Hepatocyte (in vitro differentiated cells): ENCODE measurements at regions not wholly inside any gene's neighbourhood (a gene's known extent, or its start where the extent isn't known, plus 50 kb on each side); places are given as distances from the start of the nearest gene placed in this dataset.

Experiments used
- DNase-seq: peaks from one replicate; pipeline ENCODE4 v3.0.0-alpha.2; 2016; ENCODE audit warnings: low spot score
- H2AFZ ChIP-seq: fragments of 200-600 bp; sonication (generic); 2 replicates; pipeline ENCODE4 v1.6.0; 2016; ENCODE audit warnings: antibody characterized with exemption, mild to moderate bottlenecking
- H3K27ac ChIP-seq: fragments of 200-600 bp; sonication (generic); 2 replicates; pipeline ENCODE4 v1.5.1; 2016; ENCODE audit warnings: mild to moderate bottlenecking
- H3K27me3 ChIP-seq: fragments of 200-600 bp; sonication (generic); 2 replicates; pipeline ENCODE4 v1.6.1; 2016
- H3K36me3 ChIP-seq: fragments of 200-600 bp; sonication (generic); replicated peaks from 2 replicates; pipeline ENCODE4 v1.5.1; 2016; ENCODE audit warnings: low read depth; ENCODE audit not compliant: insufficient read depth
- H3K4me1 ChIP-seq: fragments of 200-600 bp; sonication (generic); 2 replicates; pipeline ENCODE4 v1.5.1; 2016; ENCODE audit warnings: mild to moderate bottlenecking, moderate library complexity; ENCODE audit not compliant: insufficient read depth
- H3K4me2 ChIP-seq: fragments of 200-600 bp; sonication (generic); 2 replicates; pipeline ENCODE4 v1.6.0; 2016
- H3K4me3 ChIP-seq: fragments of 200-600 bp; sonication (generic); 2 replicates; pipeline ENCODE4 v1.5.1; 2016; ENCODE audit warnings: mild to moderate bottlenecking
- H3K79me2 ChIP-seq: fragments of 200-600 bp; sonication (generic); 2 replicates; pipeline ENCODE4 v1.6.0; 2017; ENCODE audit warnings: mild to moderate bottlenecking
- H3K9me2 ChIP-seq: fragments of 200-600 bp; sonication (generic); replicated peaks from 2 replicates; pipeline ENCODE4 v1.6.0; 2017; ENCODE audit warnings: mild to moderate bottlenecking; ENCODE audit not compliant: insufficient read depth
- H3K9me3 ChIP-seq: fragments of 200-600 bp; sonication (generic); 2 replicates; pipeline ENCODE4 v1.5.1; 2016; ENCODE audit warnings: low read depth, mild to moderate bottlenecking
- H4K20me1 ChIP-seq: fragments of 200-600 bp; sonication (generic); 2 replicates; pipeline ENCODE4 v1.6.0; 2016; ENCODE audit warnings: mild to moderate bottlenecking; ENCODE audit not compliant: insufficient read depth, poor library complexity, severe bottlenecking
- CTCF ChIP-seq: fragments of 200-600 bp; sonication (generic); IDR thresholded peaks from 2 replicates; pipeline ENCODE4 v1.5.1; 2016; ENCODE audit warnings: antibody characterized with exemption, mild to moderate bottlenecking; ENCODE audit not compliant: poor library complexity
- EZH2 ChIP-seq: fragments of 200-600 bp; sonication (generic); IDR thresholded peaks from 2 replicates; pipeline ENCODE4 v1.6.1; 2016; ENCODE audit warnings: antibody characterized with exemption, mild to moderate bottlenecking, borderline replicate concordance
- EZH2phosphoT487 ChIP-seq: fragments of 200-600 bp; sonication (generic); IDR thresholded peaks from one replicate; pipeline ENCODE4 v1.6.1; 2018; ENCODE audit warnings: antibody characterized with exemption, mild to moderate bottlenecking, low read depth, moderate library complexity; ENCODE audit not compliant: unreplicated experiment, severe bottlenecking
- WGBS: methylation state at CpG from one replicate; pipeline ENCODE4 v1.1.6; 2016; ENCODE audit warnings: low lambda C conversion rate; ENCODE audit errors: missing lambda C conversion rate; 5-methylcytosine and 5-hydroxymethylcytosine counted together

GRCh38 chr15:85964471-85964870 is 115.2 kb upstream of the AGBL1 start:
- H3K36me3 ChIP-seq: no peaks in the 10 kb centered on the region
- no peaks in the 10 kb centered on the region for H4K20me1 ChIP-seq
- H3K4me3 ChIP-seq: no peak overlapping the region
- H3K9me3 ChIP-seq: no peaks in the 10 kb centered on the region
- no peak overlapping the region for H3K4me2 ChIP-seq
- no peaks in the 10 kb centered on the region for H3K9me2 ChIP-seq
- H3K27ac ChIP-seq: no peak overlapping the region
- H3K79me2 ChIP-seq: no peaks in the 10 kb centered on the region
- no peaks in the 10 kb centered on the region for H3K4me1 ChIP-seq
- TF ChIP-seq EZH2: no peak
- TF ChIP-seq EZH2phosphoT487: no peak
- TF ChIP-seq CTCF: no peak
- H2AFZ ChIP-seq: no peak overlapping the region
- WGBS: 63% methylated on average over 2 of the region's 2 CpGs
- H3K27me3 ChIP-seq: no peaks in the 10 kb centered on the region
- no peak for DNase-seq

- Histone ChIP-seq H3K27ac (no peak overlapping the region), H3K4me3 (no peak overlapping the region), H3K4me1 (no peaks in the 10 kb centered on the region), H2AFZ (no peak overlapping the region), H3K27me3 (no peaks in the 10 kb centered on the region), H3K36me3 (no peaks in the 10 kb centered on the region), H3K9me3 (no peaks in the 10 kb centered on the region), H3K9me2 (no peaks in the 10 kb centered on the region), H4K20me1 (no peaks in the 10 kb centered on the region), H3K79me2 (no peaks in the 10 kb centered on the region), H3K4me2 (no peak overlapping the region)
- TF ChIP-seq CTCF (no peak), EZH2 (no peak), EZH2phosphoT487 (no peak)
- DNase-seq: no peak
- WGBS: 94% methylated on average over 2 of the region's 2 CpGs
These were observed 112.1 kb upstream of the AGBL1 start for GRCh38 chr15:85967553-85967952.

GRCh38 chr15:85972805-85973540 is 106.7 kb upstream of the AGBL1 start:
- Histone ChIP-seq H3K27me3 (no peaks in the 10 kb centered on the region), H3K9me2 (no peaks in the 10 kb centered on the region), H3K79me2 (no peaks in the 10 kb centered on the region), H3K36me3 (no peaks in the 10 kb centered on the region), H3K4me3 (no peak overlapping the region), H4K20me1 (no peaks in the 10 kb centered on the region), H3K4me2 (no peak overlapping the region), H3K4me1 (peaks cover 13% of the 10 kb centered on the region), H3K9me3 (no peaks in the 10 kb centered on the region), H3K27ac (peak overlapping the region; percentile 37), H2AFZ (no peak overlapping the region)
- peak; percentile 18 for DNase-seq
- 77% methylated on average over 3 of the region's 3 CpGs for WGBS
- TF ChIP-seq CTCF: no peak
